ENCODE measurements at regions not wholly inside any gene's neighbourhood (a gene's known extent, or its start where the extent isn't known, plus 50 kb on each side); places are given as distances from the start of the nearest gene placed in this dataset.

DNA sequence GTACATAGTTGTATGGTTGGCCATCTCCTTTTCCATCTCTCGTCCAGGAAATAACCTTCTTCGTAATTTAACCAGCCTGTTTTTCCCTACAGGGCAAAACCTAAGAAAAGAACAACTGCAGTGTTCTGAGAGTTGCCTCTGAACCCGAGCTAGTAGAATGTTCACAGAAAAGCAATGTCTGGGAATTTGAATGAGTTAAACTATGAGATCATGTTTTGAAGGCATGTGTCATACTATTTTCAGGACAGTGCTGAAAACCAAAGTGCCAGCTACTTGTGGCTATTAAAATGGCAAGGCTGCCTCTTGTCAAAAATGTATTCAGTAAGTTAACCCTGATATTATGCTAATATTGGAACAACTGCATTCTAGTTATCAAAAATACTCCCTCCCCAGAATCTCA lies 482.9 kb upstream of the SPRED2 start:
- no peak for TF ChIP-seq EZH2 (optimal IDR thresholded peaks at IDR 0.05; ENCODE audit: low read depth, low read length)
- TF ChIP-seq, protein P1, sequence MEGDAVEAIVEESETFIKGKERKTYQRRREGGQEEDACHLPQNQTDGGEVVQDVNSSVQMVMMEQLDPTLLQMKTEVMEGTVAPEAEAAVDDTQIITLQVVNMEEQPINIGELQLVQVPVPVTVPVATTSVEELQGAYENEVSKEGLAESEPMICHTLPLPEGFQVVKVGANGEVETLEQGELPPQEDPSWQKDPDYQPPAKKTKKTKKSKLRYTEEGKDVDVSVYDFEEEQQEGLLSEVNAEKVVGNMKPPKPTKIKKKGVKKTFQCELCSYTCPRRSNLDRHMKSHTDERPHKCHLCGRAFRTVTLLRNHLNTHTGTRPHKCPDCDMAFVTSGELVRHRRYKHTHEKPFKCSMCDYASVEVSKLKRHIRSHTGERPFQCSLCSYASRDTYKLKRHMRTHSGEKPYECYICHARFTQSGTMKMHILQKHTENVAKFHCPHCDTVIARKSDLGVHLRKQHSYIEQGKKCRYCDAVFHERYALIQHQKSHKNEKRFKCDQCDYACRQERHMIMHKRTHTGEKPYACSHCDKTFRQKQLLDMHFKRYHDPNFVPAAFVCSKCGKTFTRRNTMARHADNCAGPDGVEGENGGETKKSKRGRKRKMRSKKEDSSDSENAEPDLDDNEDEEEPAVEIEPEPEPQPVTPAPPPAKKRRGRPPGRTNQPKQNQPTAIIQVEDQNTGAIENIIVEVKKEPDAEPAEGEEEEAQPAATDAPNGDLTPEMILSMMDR (IDR thresholded peaks at IDR 0.05; ENCODE audit: low read length), result no peak
- TF ChIP-seq EZH2phosphoT487 (IDR thresholded peaks at IDR 0.05; ENCODE audit: low read length), result no peak
